Activated CD8-positive, alpha-beta T cell treated with anti-CD3 and anti-CD28 coated beads, Interleukin-2, amount 10 ng/mL, durations not matched to agents 7 days and 5 days (primary cell): ENCODE measurements at regions not wholly inside any gene's neighbourhood (a gene's known extent, or its start where the extent isn't known, plus 50 kb on each side); places are given as distances from the start of the nearest gene placed in this dataset.

Experiments
- ATAC-seq: fragments of 150-1000 bp; cut with Tn5 transposase; one replicate; pipeline ENCODE4 v1.10.0; 2021; ENCODE audit warnings: moderate library complexity
- CTCF ChIA-PET: fragments of 350-600 bp; sonication (Branson Sonifier 250); formaldehyde crosslinking; loops from one replicate; lab custom pipeline; 2021; ENCODE audit warnings: antibody characterized with exemption; lab: Charles Lee
- POLR2A ChIA-PET: fragments of 350-600 bp; sonication (Branson Sonifier 250); formaldehyde crosslinking; loops from one replicate; lab custom pipeline; 2021; ENCODE audit warnings: antibody characterized with exemption; lab: Charles Lee
- DNase-seq: peaks from one replicate; pipeline ENCODE4 v3.0.0-alpha.2; 2020
- H3K27ac Mint-ChIP-seq: one replicate; pipeline ENCODE4 v1.8.0; 2021; ENCODE audit warnings: mild to moderate bottlenecking, mixed read lengths
- H3K27me3 Mint-ChIP-seq: one replicate; pipeline ENCODE4 v1.8.0; 2021; ENCODE audit warnings: low read depth, mixed read lengths
- H3K36me3 Mint-ChIP-seq: one replicate; pipeline ENCODE4 v1.8.0; 2021; ENCODE audit warnings: low read depth, mixed read lengths
- H3K4me1 Mint-ChIP-seq: one replicate; pipeline ENCODE4 v1.8.0; 2021; ENCODE audit warnings: low read depth, mixed read lengths
- H3K4me3 Mint-ChIP-seq: one replicate; pipeline ENCODE4 v1.8.0; 2021; ENCODE audit warnings: mild to moderate bottlenecking, mixed read lengths
- H3K9me3 Mint-ChIP-seq: one replicate; pipeline ENCODE4 v1.8.0; 2022; ENCODE audit warnings: mixed read lengths; ENCODE audit not compliant: insufficient read depth

GRCh38 chr5:27252911-27253310, 214.5 kb upstream of the CDH9 start:
- ATAC-seq: no peak
- no peak for DNase-seq
- POLR2A ChIA-PET: no interaction called here
- no peaks in the 10 kb centered on the region for H3K9me3 Mint-ChIP-seq
- H3K4me1 Mint-ChIP-seq: no peaks in the 10 kb centered on the region
- H3K36me3 Mint-ChIP-seq: no peaks in the 10 kb centered on the region
- H3K27ac Mint-ChIP-seq: no peak overlapping the region
- CTCF ChIA-PET: no interaction called here
- no peaks in the 10 kb centered on the region for H3K27me3 Mint-ChIP-seq
- H3K4me3 Mint-ChIP-seq: no peak overlapping the region

- Mint-ChIP-seq H3K4me1 (no peaks in the 10 kb centered on the region), H3K27me3 (no peaks in the 10 kb centered on the region), H3K4me3 (no peak overlapping the region), H3K9me3 (peaks cover 7% of the 10 kb centered on the region), H3K27ac (no peak overlapping the region), H3K36me3 (no peaks in the 10 kb centered on the region)
- ChIA-PET CTCF (no interaction called here), POLR2A (no interaction called here)
- DNase-seq (no peak), ATAC-seq (no peak)
Observed at GRCh38 chr5:27242258-27242626, 203.9 kb upstream of the CDH9 start.

GRCh38 chr5:27241564-27242257, 203.3 kb upstream of the CDH9 start:
- Mint-ChIP-seq H3K27me3 (no peaks in the 10 kb centered on the region), H3K36me3 (no peaks in the 10 kb centered on the region), H3K9me3 (peaks cover 7% of the 10 kb centered on the region), H3K4me3 (no peak overlapping the region), H3K4me1 (no peaks in the 10 kb centered on the region), H3K27ac (no peak overlapping the region)
- CTCF ChIA-PET: no interaction called here
- POLR2A ChIA-PET: no interaction called here
- DNase-seq (no peak), ATAC-seq (no peak)

GRCh38 chr5:27240791-27241190, 202.4 kb upstream of the CDH9 start:
- POLR2A ChIA-PET: no interaction called here
- Mint-ChIP-seq H3K4me1 (no peaks in the 10 kb centered on the region), H3K4me3 (no peak overlapping the region), H3K27me3 (no peaks in the 10 kb centered on the region), H3K36me3 (no peaks in the 10 kb centered on the region), H3K27ac (no peak overlapping the region), H3K9me3 (peaks cover 7% of the 10 kb centered on the region)
- CTCF ChIA-PET: no interaction called here
- ATAC-seq: no peak
- DNase-seq: no peak

- ChIA-PET POLR2A (no interaction called here), CTCF (no interaction called here)
- no peak for ATAC-seq
- H3K4me1 Mint-ChIP-seq: no peaks in the 10 kb centered on the region
- no peaks in the 10 kb centered on the region for H3K36me3 Mint-ChIP-seq
- DNase-seq: no peak
- H3K9me3 Mint-ChIP-seq: peaks cover 13% of the 10 kb centered on the region
- H3K27me3 Mint-ChIP-seq: no peaks in the 10 kb centered on the region
- H3K27ac Mint-ChIP-seq: no peak overlapping the region
- no peak overlapping the region for H3K4me3 Mint-ChIP-seq
Observed at GRCh38 chr5:27234916-27235315, 196.5 kb upstream of the CDH9 start.

GRCh38 chr5:27221410-27221809, 183.0 kb upstream of the CDH9 start:
- Mint-ChIP-seq H3K27ac (no peak overlapping the region), H3K4me1 (no peaks in the 10 kb centered on the region), H3K9me3 (peaks cover 7% of the 10 kb centered on the region), H3K27me3 (no peaks in the 10 kb centered on the region), H3K36me3 (peaks cover 2% of the 10 kb centered on the region), H3K4me3 (no peak overlapping the region)
- DNase-seq (no peak), ATAC-seq (no peak)
- ChIA-PET CTCF (no interaction called here), POLR2A (no interaction called here)

- Mint-ChIP-seq H3K9me3 (peaks cover 7% of the 10 kb centered on the region), H3K4me1 (no peaks in the 10 kb centered on the region), H3K27ac (no peak overlapping the region), H3K27me3 (no peaks in the 10 kb centered on the region), H3K36me3 (peaks cover 2% of the 10 kb centered on the region), H3K4me3 (no peak overlapping the region)
- ChIA-PET CTCF (no interaction called here), POLR2A (no interaction called here)
- ATAC-seq (no peak), DNase-seq (no peak)
Observed at GRCh38 chr5:27220752-27221151, 182.4 kb upstream of the CDH9 start.

- Mint-ChIP-seq H3K36me3 (peaks cover 2% of the 10 kb centered on the region), H3K4me3 (no peak overlapping the region), H3K9me3 (peaks cover 7% of the 10 kb centered on the region), H3K27me3 (no peaks in the 10 kb centered on the region), H3K27ac (no peak overlapping the region), H3K4me1 (no peaks in the 10 kb centered on the region)
- ChIA-PET CTCF (no interaction called here), POLR2A (no interaction called here)
- DNase-seq (no peak), ATAC-seq (no peak)
Observed at GRCh38 chr5:27217977-27218376, 179.6 kb upstream of the CDH9 start.

GRCh38 chr5:27217155-27217956, 179.0 kb upstream of the CDH9 start:
- Mint-ChIP-seq H3K27ac (no peak overlapping the region), H3K4me1 (no peaks in the 10 kb centered on the region), H3K4me3 (no peak overlapping the region), H3K27me3 (no peaks in the 10 kb centered on the region), H3K9me3 (peaks cover 10% of the 10 kb centered on the region), H3K36me3 (peaks cover 2% of the 10 kb centered on the region)
- DNase-seq: no peak
- CTCF ChIA-PET: no interaction called here
- ATAC-seq: no peak
- POLR2A ChIA-PET: no interaction called here

- Mint-ChIP-seq H3K27me3 (no peaks in the 10 kb centered on the region), H3K27ac (no peak overlapping the region), H3K4me1 (no peaks in the 10 kb centered on the region), H3K36me3 (peaks cover 2% of the 10 kb centered on the region), H3K4me3 (no peak overlapping the region), H3K9me3 (peaks cover 11% of the 10 kb centered on the region)
- ChIA-PET POLR2A (no interaction called here), CTCF (no interaction called here)
- DNase-seq (no peak), ATAC-seq (no peak)
Observed at GRCh38 chr5:27216367-27216950, 178.1 kb upstream of the CDH9 start.

GRCh38 chr5:27208051-27208450, 169.7 kb upstream of the CDH9 start:
- Mint-ChIP-seq H3K9me3 (peaks cover 16% of the 10 kb centered on the region), H3K4me1 (no peaks in the 10 kb centered on the region), H3K4me3 (no peak overlapping the region), H3K27ac (no peak overlapping the region), H3K27me3 (no peaks in the 10 kb centered on the region), H3K36me3 (no peaks in the 10 kb centered on the region)
- DNase-seq: no peak
- ATAC-seq: no peak
- ChIA-PET POLR2A (no interaction called here), CTCF (no interaction called here)

GRCh38 chr5:27191786-27192510, 153.6 kb upstream of the CDH9 start:
- ChIA-PET CTCF (no interaction called here), POLR2A (no interaction called here)
- Mint-ChIP-seq H3K36me3 (no peaks in the 10 kb centered on the region), H3K4me1 (no peaks in the 10 kb centered on the region), H3K9me3 (peaks cover 17% of the 10 kb centered on the region), H3K27ac (no peak overlapping the region), H3K27me3 (no peaks in the 10 kb centered on the region), H3K4me3 (no peak overlapping the region)
- no peak for DNase-seq
- ATAC-seq: no peak
